LoVo (cell line): ENCODE measurements at regions not wholly inside any gene's neighbourhood (a gene's known extent, or its start where the extent isn't known, plus 50 kb on each side); places are given as distances from the start of the nearest gene placed in this dataset.

Source experiments
- DNase-seq: peaks from one replicate; pipeline ENCODE4 v3.0.0-alpha.2; 2016; ENCODE audit warnings: low spot score

GRCh38 chr16:51723036-51723724, 572.1 kb upstream of the SALL1 start:
- no peak for DNase-seq

- no peak for DNase-seq
These were observed 571.4 kb upstream of the SALL1 start for GRCh38 chr16:51722467-51722866.

GRCh38 chr16:51719376-51719775, 568.3 kb upstream of the SALL1 start:
- DNase-seq: no peak

- no peak for DNase-seq
These were observed 565.1 kb upstream of the SALL1 start for GRCh38 chr16:51716195-51716594.

GRCh38 chr16:51713502-51713901, 562.4 kb upstream of the SALL1 start:
- no peak for DNase-seq

GRCh38 chr16:51710905-51711563, 560.0 kb upstream of the SALL1 start:
- DNase-seq: no peak

GRCh38 chr16:51710186-51710585, 559.1 kb upstream of the SALL1 start:
- no peak for DNase-seq

- no peak for DNase-seq
These were observed 557.8 kb upstream of the SALL1 start for GRCh38 chr16:51708861-51709260.

GRCh38 chr16:51707666-51708065, 556.6 kb upstream of the SALL1 start:
- no peak for DNase-seq

- no peak for DNase-seq
These were observed 554.1 kb upstream of the SALL1 start for GRCh38 chr16:51705142-51705541.

GRCh38 chr16:51701025-51701424, 550.0 kb upstream of the SALL1 start:
- DNase-seq: no peak

GRCh38 chr16:51699686-51700396, 548.8 kb upstream of the SALL1 start:
- no peak for DNase-seq

- no peak for DNase-seq
These were observed 547.6 kb upstream of the SALL1 start for GRCh38 chr16:51698647-51699046.

- no peak for DNase-seq
These were observed 546.4 kb upstream of the SALL1 start for GRCh38 chr16:51697454-51697853.

- no peak for DNase-seq
These were observed 545.3 kb upstream of the SALL1 start for GRCh38 chr16:51696376-51696775.

GRCh38 chr16:51691109-51691508, 540.0 kb upstream of the SALL1 start:
- no peak for DNase-seq

GRCh38 chr16:51685498-51685897, 534.4 kb upstream of the SALL1 start:
- no peak for DNase-seq

GRCh38 chr16:51683882-51684281, 532.8 kb upstream of the SALL1 start:
- no peak for DNase-seq

- DNase-seq: no peak
These were observed 531.8 kb upstream of the SALL1 start for GRCh38 chr16:51682905-51683304.

- no peak for DNase-seq
These were observed 523.5 kb upstream of the SALL1 start for GRCh38 chr16:51674615-51675014.

- no peak for DNase-seq
These were observed 519.5 kb upstream of the SALL1 start for GRCh38 chr16:51670527-51670926.

- no peak for DNase-seq
These were observed 515.8 kb upstream of the SALL1 start for GRCh38 chr16:51666821-51667220.

- no peak for DNase-seq
These were observed 515.0 kb upstream of the SALL1 start for GRCh38 chr16:51666074-51666473.
